MM.1S (cell line): ENCODE measurements at regions not wholly inside any gene's neighbourhood (a gene's known extent, or its start where the extent isn't known, plus 50 kb on each side); places are given as distances from the start of the nearest gene placed in this dataset.
A peak's percentile ranks its signal among the peaks of the same experiment; 100 is the strongest.

Source experiments
- DNase-seq: peaks from one replicate; pipeline ENCODE4 v3.0.0-alpha.2; 2015
- H2AFZ ChIP-seq: fragments of 300-600 bp; sonication (generic); 2 replicates; pipeline ENCODE4 v1.6.0; 2016; ENCODE audit warnings: antibody characterized with exemption, low read length
- H3F3A ChIP-seq: fragments of 300-600 bp; sonication (generic); 2 replicates; pipeline ENCODE4 v1.6.1; 2016; ENCODE audit warnings: mild to moderate bottlenecking, antibody characterized with exemption, low read length, moderate library complexity, mixed read lengths; ENCODE audit not compliant: insufficient read depth
- H3K27ac ChIP-seq: fragments of 300-600 bp; sonication (generic); 2 replicates; pipeline ENCODE4 v1.5.1; 2016; ENCODE audit warnings: mild to moderate bottlenecking, low read length
- H3K27me3 ChIP-seq: fragments of 300-600 bp; sonication (generic); replicated peaks from 2 replicates; pipeline ENCODE4 v1.6.0; 2016; ENCODE audit warnings: low read length; ENCODE audit not compliant: insufficient read depth
- H3K36me3 ChIP-seq: fragments of 300-600 bp; sonication (generic); replicated peaks from 2 replicates; pipeline ENCODE4 v1.6.1; 2016; ENCODE audit warnings: mild to moderate bottlenecking, low read length, mixed read lengths; ENCODE audit not compliant: insufficient read depth
- H3K4me1 ChIP-seq: fragments of 300-600 bp; sonication (generic); 2 replicates; pipeline ENCODE4 v1.6.1; 2016; ENCODE audit warnings: low read length, mixed read lengths
- H3K4me2 ChIP-seq: fragments of 300-600 bp; sonication (generic); 2 replicates; pipeline ENCODE4 v1.6.0; 2016; ENCODE audit warnings: low read depth, low read length
- H3K4me3 ChIP-seq: fragments of 300-600 bp; sonication (generic); 2 replicates; pipeline ENCODE4 v1.5.1; 2016; ENCODE audit warnings: low read length, mixed read lengths
- H3K79me2 ChIP-seq: fragments of 300-600 bp; sonication (generic); 2 replicates; pipeline ENCODE4 v1.6.1; 2016; ENCODE audit warnings: mixed run types, low read length, mixed read lengths
- H3K9ac ChIP-seq: fragments of 300-600 bp; sonication (generic); 2 replicates; pipeline ENCODE4 v1.6.1; 2016; ENCODE audit warnings: low read length, mixed read lengths
- H3K9me2 ChIP-seq: fragments of 300-600 bp; sonication (generic); replicated peaks from 2 replicates; pipeline ENCODE4 v1.6.1; 2016; ENCODE audit warnings: mild to moderate bottlenecking, low read length, mixed read lengths; ENCODE audit not compliant: insufficient read depth
- H3K9me3 ChIP-seq: fragments of 300-600 bp; sonication (generic); replicated peaks from 2 replicates; pipeline ENCODE4 v1.6.1; 2016; ENCODE audit warnings: mild to moderate bottlenecking, low read length, mixed read lengths; ENCODE audit not compliant: insufficient read depth
- H4K20me1 ChIP-seq: fragments of 300-600 bp; sonication (generic); 2 replicates; pipeline ENCODE4 v1.6.1; 2016; ENCODE audit warnings: mild to moderate bottlenecking, low read length, moderate library complexity, mixed read lengths; ENCODE audit not compliant: insufficient read depth
- CTCF ChIP-seq: fragments of 300-600 bp; sonication (generic); IDR thresholded peaks from 2 replicates; pipeline ENCODE4 v1.5.1; 2016; ENCODE audit warnings: antibody characterized with exemption, low read length, mixed read lengths
- EZH2 ChIP-seq: fragments of 300-600 bp; sonication (generic); optimal IDR thresholded peaks from 2 replicates; pipeline ENCODE3; 2017; ENCODE audit warnings: low read depth, mild to moderate bottlenecking, antibody characterized with exemption, low read length, mixed read lengths
- EZH2phosphoT487 ChIP-seq: fragments of 300-600 bp; sonication (generic); IDR thresholded peaks from 2 replicates; pipeline ENCODE4 v1.6.1; 2018; ENCODE audit warnings: antibody characterized with exemption, low read length

DNA sequence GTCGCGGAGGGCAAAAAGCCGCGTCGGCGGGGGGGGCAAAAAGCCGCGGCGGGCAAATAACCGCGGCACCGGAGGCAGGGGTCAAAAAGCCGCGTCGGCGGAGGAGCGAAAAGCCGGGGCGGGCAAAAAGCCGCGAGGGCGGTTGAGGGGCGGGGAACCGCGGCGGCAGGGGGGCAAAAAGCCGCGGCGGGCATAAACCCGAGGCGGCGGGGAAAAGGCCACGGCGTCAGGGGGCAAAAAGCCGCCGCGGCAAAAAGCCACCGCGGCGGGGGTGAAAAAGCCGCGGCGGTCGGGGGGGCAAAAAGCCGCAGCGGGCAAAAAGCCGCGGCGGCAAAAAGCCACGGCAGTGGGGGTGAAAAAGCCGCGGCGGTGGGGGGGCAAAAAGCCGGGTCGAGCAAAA, 598.0 kb upstream of the TEKT4 start:
- H3K4me1 ChIP-seq = no peaks in the 10 kb centered on the region
- H2AFZ ChIP-seq = no peak overlapping the region
- no peaks in the 10 kb centered on the region for H3K79me2 ChIP-seq
- no peak overlapping the region for H3K9ac ChIP-seq
- DNase-seq = no peak
- no peaks in the 10 kb centered on the region for H3K36me3 ChIP-seq
- H3K27me3 ChIP-seq = no peaks in the 10 kb centered on the region
- no peaks in the 10 kb centered on the region for H3K9me3 ChIP-seq
- no peak overlapping the region for H3K27ac ChIP-seq
- H3K9me2 ChIP-seq = no peaks in the 10 kb centered on the region
- H3K4me2 ChIP-seq = no peak overlapping the region
- H3F3A ChIP-seq = no peaks in the 10 kb centered on the region
- no peak overlapping the region for H3K4me3 ChIP-seq
- TF ChIP-seq EZH2 (peak; percentile 97), EZH2phosphoT487 (no peak), CTCF (no peak)
- H4K20me1 ChIP-seq = no peaks in the 10 kb centered on the region
